ENCODE measurements at regions not wholly inside any gene's neighbourhood (a gene's known extent, or its start where the extent isn't known, plus 50 kb on each side); places are given as distances from the start of the nearest gene placed in this dataset.

DNA sequence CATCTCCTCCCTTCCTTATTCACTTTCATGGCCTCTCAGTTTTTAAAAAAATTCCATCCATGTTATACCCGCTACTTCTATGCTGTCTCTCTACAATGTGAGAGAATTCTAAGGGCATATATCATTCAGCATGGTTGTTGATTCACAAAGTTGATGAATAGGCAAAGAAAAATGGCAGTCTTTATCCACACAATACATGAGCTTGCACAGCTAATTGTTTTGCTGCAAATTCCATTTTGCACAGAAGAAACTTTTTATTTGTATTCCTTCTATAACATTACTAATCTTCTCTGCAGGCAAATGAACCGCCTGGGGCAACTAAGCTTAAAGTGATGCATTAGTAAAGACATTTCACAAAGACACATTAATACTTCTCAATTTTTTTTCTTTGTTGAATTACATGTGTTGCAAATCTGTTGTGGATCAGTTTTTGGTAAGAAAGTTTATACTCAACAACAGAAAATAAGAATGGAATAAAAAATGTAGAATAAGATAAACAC lies 196.9 kb downstream of the LIG4 start:
- DNase-seq (ENCODE audit: extremely low read depth in 1 of 2, low read depth in 1 of 2): no peak

- no peak for DNase-seq (ENCODE audit: extremely low read depth in 1 of 2, low read depth in 1 of 2)
Measured at GRCh38 chr13:108006619-108007018, 208.7 kb downstream of the LIG4 start.

DNA sequence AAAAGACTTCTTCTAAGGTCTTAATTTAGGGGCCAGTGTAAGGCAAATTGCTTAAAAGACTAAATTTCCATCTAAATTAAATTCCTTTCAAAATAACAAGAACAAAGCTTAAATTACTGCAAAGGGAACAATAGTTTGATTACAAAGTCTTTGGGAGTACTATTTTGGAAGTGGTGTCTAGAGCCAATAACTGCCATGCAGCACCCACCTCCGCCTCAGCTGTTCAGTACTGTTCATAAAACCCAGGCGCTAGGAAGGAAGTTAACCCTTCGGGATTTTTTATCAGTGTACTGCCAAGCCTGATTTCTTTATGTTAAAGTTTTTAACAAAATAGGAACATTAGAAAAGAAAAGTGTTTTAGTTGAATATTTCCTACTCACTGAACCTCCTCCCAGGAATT lies 210.1 kb downstream of the LIG4 start:
- no peak for DNase-seq (ENCODE audit: extremely low read depth in 1 of 2, low read depth in 1 of 2)

GRCh38 chr13:108003626-108004025 lies 211.7 kb downstream of the LIG4 start:
- DNase-seq (ENCODE audit: extremely low read depth in 1 of 2, low read depth in 1 of 2): no peak

DNA sequence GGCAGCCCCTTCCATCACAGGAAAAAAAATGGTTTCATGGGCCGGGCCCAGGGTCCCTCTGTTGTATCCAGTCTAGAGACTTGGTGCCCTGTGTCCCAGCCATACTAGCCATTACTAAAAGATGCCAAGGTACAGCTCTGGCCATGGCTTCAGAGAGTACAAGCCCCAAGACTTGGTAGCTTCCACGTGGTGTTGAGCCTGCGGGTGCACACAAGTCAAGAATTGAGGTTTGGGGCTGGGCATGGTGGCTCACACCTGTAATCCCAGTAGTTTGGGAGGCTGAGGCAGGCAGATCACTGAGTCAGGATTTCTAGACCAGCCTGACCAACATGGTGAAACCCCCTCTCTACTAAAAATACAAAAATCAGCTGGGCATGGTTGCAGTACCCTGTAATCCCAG lies 214.3 kb downstream of the LIG4 start:
- DNase-seq (ENCODE audit: extremely low read depth in 1 of 2, low read depth in 1 of 2): no peak

DNA sequence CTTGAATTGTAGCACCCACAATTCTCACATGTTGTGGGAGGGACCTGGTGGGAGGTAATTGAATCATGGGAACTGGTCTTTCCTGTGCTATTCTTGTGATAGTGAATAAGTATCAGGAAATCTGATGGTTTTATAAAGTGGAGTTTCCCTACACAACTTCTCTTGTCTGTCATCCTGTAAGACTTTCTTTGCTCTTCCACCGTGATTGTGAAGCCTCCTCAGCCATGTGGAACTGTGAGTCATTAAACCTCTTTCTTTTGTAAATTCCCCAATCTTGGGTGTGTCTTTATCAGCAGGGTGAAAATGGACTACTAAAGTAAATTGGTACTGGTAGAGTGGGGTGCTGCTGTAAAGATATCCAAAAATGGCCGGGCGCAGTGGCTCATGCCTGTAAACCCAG lies 215.6 kb downstream of the LIG4 start:
- no peak for DNase-seq (ENCODE audit: extremely low read depth in 1 of 2, low read depth in 1 of 2)

DNA sequence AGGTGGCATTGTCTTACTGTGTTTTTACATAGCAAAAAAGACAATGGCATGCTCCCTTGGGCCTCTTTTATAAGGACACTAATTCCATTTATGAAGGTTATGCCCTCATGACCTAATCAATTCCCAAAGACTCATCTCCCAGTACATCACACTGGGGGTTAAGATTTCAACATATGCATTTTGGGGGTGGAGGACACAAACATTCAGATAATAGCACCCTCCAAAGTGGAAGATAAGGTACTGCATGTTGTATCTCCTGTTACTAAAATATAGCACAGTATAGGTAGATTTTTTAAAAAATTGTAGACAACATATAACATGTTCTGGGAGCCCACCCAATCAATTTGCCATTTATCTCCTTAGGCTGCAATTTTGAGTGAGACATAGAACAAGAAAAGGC lies 221.2 kb downstream of the LIG4 start:
- DNase-seq (ENCODE audit: extremely low read depth in 1 of 2, low read depth in 1 of 2): no peak

DNA sequence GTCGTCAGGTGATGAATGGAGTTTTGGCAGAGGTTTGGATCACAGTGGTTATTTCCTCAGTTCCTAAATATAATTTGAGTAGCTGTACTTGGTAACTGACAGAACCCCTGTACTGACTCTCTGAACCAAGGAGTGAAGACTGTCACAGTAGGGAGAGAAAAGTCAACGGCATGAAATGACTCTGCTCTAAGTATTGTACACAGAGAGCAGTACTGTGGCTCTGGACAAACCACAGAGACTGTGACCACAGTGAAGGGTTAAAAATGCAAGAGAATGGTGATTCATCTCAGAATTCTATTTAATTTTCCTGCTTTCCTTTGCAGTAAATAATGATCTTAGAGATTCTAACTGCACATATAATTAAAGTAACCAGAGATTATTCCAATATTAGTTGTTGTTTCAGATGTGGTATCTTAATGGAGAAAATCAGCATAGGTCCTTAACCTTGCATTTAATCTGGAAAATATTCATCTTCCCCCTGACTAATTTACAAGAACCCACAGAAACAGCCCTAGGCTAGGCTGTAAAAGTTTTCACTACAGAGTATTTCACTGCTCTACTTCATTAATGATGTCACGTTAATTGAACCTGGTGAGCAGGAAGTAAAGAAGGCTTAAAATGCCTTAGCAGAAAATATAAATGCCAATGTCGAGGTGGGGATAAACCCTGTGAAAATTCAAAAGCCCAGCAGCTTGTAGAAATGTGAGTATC lies 221.9 kb downstream of the LIG4 start:
- no peak for DNase-seq (ENCODE audit: extremely low read depth in 1 of 2, low read depth in 1 of 2)

DNA sequence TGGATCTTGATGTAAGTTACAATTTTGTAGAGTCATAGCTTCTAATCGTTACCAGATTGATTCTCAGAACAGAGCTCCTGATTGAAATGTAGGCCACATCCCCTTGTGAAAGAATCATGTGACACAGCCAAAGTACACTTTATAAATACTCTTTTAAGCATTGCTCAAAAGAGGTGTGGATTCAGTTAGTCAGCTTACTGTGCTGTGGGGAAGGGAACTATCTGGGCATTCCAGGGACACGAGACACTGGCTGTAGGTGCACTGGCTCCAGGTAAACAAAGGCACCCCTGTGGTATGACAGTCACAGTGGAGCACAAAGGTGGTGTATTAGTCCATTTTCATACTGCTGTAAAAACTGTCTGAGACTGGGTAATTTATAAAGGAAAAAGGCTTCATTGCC lies 222.8 kb downstream of the LIG4 start:
- no peak for DNase-seq (ENCODE audit: extremely low read depth in 1 of 2, low read depth in 1 of 2)

DNA sequence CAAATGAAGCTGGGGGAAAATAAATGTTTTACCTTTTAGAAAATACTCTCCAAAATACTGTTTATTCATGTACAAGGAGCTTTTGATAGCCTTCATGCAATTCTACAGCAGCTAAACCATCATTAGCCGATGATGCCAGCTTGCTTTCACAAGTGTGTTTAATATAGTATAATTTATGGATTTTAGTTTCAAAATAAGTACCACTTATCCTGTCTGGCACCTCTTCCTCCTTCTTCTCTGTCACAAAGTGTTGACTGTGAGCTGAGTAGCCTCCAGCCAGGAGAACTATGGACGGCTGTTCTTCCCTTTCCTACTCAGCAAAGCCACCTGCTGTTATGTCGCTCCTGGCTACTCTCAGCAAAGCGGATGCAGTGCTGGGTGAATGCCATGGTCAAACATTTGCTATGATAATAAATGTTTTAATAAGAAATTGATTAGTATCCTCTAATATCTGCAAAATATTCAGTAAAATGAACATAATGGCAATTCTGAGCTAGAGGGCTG lies 238.2 kb downstream of the LIG4 start:
- DNase-seq (ENCODE audit: extremely low read depth in 1 of 2, low read depth in 1 of 2): no peak

DNA sequence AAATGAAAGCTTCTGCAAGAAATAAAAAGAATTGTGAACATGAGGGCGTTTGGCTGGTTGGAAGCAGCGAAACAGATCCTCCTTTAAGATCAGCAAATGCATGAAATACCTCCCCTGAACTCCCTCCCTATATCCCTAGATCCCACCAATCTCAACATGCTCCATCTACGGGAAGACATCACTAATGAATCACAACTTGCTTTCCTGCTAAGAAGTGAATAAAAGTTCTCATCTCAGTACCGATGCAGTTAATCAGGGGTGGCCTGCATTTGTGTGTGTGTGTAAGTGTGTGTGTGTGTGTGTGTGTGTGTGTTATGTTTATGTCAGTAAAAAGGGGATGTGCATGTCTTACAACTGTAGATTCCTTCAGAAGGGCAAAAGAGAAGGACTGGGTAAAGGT lies 238.7 kb downstream of the LIG4 start:
- no peak for DNase-seq (ENCODE audit: extremely low read depth in 1 of 2, low read depth in 1 of 2)

GRCh38 chr13:107974409-107974808 lies 240.9 kb downstream of the LIG4 start:
- DNase-seq (ENCODE audit: extremely low read depth in 1 of 2, low read depth in 1 of 2): no peak

- DNase-seq (ENCODE audit: extremely low read depth in 1 of 2, low read depth in 1 of 2): no peak
Measured at GRCh38 chr13:107969546-107969945, 245.8 kb downstream of the LIG4 start.

DNA sequence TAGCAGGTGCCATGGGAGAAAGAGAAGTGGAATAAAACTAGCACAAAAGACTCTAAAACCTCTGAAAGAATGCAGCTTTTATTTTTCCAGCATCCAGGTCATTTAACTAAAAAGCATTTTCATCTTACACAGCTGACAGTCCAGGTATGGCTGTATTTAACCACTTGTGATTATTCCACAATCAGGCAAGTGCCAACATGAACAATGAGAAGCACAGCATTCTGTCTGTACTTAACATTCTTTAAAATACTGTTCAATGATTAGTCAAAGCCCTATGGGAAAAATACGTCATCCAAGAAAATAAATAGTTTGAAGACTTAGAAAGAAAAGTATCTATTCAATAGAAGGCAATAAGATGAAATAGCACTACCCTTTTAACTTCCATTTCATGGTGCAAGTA lies 246.9 kb downstream of the LIG4 start:
- DNase-seq (ENCODE audit: extremely low read depth in 1 of 2, low read depth in 1 of 2): no peak

DNA sequence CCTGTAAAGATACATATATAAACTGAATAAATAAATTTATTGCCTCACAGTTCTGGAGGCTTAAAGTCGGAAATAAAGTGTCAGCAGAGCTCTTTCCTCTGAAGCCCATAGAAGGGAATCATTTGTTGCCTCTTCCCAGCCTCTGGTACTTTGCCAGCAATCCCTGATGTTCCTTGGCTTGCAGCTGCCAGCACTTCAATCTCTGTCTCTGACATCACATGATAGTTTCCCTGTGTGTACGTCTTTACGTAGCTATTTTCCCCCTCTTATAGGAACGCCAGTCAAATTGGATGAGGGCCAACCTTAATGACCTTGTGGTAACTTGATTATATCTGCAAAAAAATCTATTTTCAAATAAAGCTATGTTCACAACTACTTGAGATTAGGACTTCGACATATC lies 250.9 kb downstream of the LIG4 start:
- DNase-seq (ENCODE audit: extremely low read depth in 1 of 2, low read depth in 1 of 2): no peak

GRCh38 chr13:107961849-107962608 lies 253.3 kb downstream of the LIG4 start:
- no peak for DNase-seq (ENCODE audit: extremely low read depth in 1 of 2, low read depth in 1 of 2)

GRCh38 chr13:107960301-107960700 lies 255.0 kb downstream of the LIG4 start:
- no peak for DNase-seq (ENCODE audit: extremely low read depth in 1 of 2, low read depth in 1 of 2)

- no peak for DNase-seq (ENCODE audit: extremely low read depth in 1 of 2, low read depth in 1 of 2)
Measured at GRCh38 chr13:107956889-107957288, 258.4 kb downstream of the LIG4 start.

DNA sequence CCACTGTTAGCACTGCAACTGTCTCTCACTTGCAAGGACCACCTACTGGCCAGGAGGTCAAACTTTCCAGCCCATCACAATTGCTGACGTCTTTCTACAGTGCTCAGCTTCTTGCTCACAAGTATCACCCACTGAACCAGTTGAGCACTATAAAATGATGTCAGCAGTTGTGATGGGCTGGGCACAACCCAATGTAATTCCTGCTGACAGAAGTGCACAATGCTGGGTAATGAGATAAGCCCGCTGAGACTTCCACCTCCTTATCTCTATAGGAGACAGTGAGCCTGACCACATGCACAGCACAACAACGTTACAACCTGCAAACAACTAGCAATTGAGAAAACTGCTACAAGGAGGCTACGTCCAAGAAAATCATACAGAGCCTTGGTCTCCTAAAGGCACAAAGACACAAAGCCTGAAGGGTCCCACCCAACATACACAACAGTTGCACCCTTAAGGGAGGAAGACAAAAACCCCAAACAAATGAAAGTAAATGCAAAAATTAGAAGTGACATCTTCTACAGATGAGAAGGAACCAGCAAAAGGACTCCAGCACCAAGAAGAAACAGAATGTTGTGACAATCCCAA lies 273.2 kb downstream of the LIG4 start:
- no peak for DNase-seq (ENCODE audit: extremely low read depth in 1 of 2, low read depth in 1 of 2)

- DNase-seq (ENCODE audit: extremely low read depth in 1 of 2, low read depth in 1 of 2): no peak
Measured at GRCh38 chr13:107941345-107942029, 273.8 kb downstream of the LIG4 start.

GRCh38 chr13:107937848-107938247 lies 277.5 kb downstream of the LIG4 start:
- DNase-seq (ENCODE audit: extremely low read depth in 1 of 2, low read depth in 1 of 2): no peak
